ENCODE measurements at regions not wholly inside any gene's neighbourhood (a gene's known extent, or its start where the extent isn't known, plus 50 kb on each side); places are given as distances from the start of the nearest gene placed in this dataset.

DNA sequence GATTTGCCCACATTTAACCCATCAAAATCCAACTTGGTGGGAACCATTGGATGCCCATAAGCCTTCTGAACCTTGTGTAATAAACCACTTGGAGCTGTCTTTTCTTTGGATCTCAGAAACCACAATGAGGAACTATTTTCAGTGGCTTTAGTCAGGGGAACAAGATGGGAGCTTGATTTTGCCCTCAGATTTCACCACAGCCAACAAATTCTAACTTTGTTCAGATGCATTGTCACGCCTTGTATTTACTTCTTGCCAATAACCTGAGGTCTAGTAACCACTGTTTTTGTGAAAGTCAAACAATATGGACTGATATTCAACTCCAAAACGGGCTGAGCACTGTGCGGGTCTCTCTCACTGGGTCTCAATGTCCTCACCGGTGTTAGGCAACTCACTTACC is 508.2 kb downstream of the TNS1 start:
- Histone ChIP-seq H3K4me1 (ENCODE audit: control insufficient read depth, insufficient read depth, low read length) (no peaks in the 10 kb centered on the region), H3K9ac (ENCODE audit: low read length) (no peak overlapping the region), H3K36me3 (ENCODE audit: control insufficient read depth, insufficient read depth, low read length) (no peaks in the 10 kb centered on the region), H3K4me3 (ENCODE audit: low read length) (no peak overlapping the region), H3K27me3 (ENCODE audit: control insufficient read depth, insufficient read depth, low read length) (no peaks in the 10 kb centered on the region), H3K9me3 (ENCODE audit: control insufficient read depth, low read length) (no peaks in the 10 kb centered on the region)

- H3K4me1 ChIP-seq (ENCODE audit: control insufficient read depth, insufficient read depth, low read length) = no peaks in the 10 kb centered on the region
- no peaks in the 10 kb centered on the region for H3K27me3 ChIP-seq (ENCODE audit: control insufficient read depth, insufficient read depth, low read length)
- no peaks in the 10 kb centered on the region for H3K36me3 ChIP-seq (ENCODE audit: control insufficient read depth, insufficient read depth, low read length)
- no peak overlapping the region for H3K9ac ChIP-seq (ENCODE audit: low read length)
- no peak overlapping the region for H3K4me3 ChIP-seq (ENCODE audit: low read length)
- no peaks in the 10 kb centered on the region for H3K9me3 ChIP-seq (ENCODE audit: control insufficient read depth, low read length)
These were observed 511.5 kb downstream of the TNS1 start for GRCh38 chr2:217491271-217491670.

DNA sequence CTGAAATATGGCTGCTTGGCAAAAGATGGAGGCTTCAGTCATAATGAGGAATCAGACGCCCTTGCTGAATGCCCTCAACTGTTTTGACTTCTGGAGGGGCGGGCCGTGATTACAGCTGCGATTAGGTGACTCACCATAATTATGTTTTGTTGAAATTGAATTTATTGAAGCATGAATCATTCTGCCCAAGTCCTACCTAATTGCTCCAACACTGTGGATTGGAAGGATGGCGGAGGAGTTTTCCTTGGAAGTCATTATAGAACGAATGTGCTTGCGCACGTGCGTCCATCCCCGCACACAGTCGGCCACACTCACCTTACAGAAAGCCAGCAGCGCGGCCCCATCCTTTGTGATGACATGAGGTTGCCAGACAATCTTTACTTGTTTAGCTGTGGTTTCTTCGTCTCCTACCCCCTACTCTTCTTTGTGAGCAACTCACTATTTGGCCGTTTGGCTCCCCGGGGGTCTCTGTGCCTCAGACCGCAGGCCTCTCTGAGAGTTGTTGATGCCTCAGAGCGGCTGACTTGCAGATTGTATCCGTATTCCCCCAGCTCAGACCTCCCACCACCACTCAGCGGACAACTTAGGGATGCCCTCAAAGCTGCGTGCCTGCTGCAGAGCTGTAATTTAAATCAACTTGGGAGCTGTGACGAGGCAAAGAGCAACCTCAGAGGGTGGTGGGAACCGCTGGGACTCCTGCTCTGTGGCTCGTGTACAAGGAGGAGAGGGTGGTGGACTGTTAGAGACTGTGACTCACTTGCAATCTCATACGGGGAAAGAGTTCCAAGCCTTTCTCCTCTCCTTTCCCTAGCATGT is 513.4 kb downstream of the TNS1 start:
- Histone ChIP-seq H3K9me3 (ENCODE audit: control insufficient read depth, low read length) (no peaks in the 10 kb centered on the region), H3K36me3 (ENCODE audit: control insufficient read depth, insufficient read depth, low read length) (no peaks in the 10 kb centered on the region), H3K27me3 (ENCODE audit: control insufficient read depth, insufficient read depth, low read length) (no peaks in the 10 kb centered on the region), H3K4me3 (ENCODE audit: low read length) (no peak overlapping the region), H3K4me1 (ENCODE audit: control insufficient read depth, insufficient read depth, low read length) (no peaks in the 10 kb centered on the region), H3K9ac (ENCODE audit: low read length) (no peak overlapping the region)

GRCh38 chr2:217484046-217484445 is 518.7 kb downstream of the TNS1 start:
- H3K9me3 ChIP-seq (ENCODE audit: control insufficient read depth, low read length) = no peaks in the 10 kb centered on the region
- H3K4me1 ChIP-seq (ENCODE audit: control insufficient read depth, insufficient read depth, low read length) = no peaks in the 10 kb centered on the region
- H3K27me3 ChIP-seq (ENCODE audit: control insufficient read depth, insufficient read depth, low read length) = no peaks in the 10 kb centered on the region
- no peak overlapping the region for H3K9ac ChIP-seq (ENCODE audit: low read length)
- H3K36me3 ChIP-seq (ENCODE audit: control insufficient read depth, insufficient read depth, low read length) = no peaks in the 10 kb centered on the region
- H3K4me3 ChIP-seq (ENCODE audit: low read length) = no peak overlapping the region

- Histone ChIP-seq H3K9ac (ENCODE audit: low read length) (no peak overlapping the region), H3K27me3 (ENCODE audit: control insufficient read depth, insufficient read depth, low read length) (no peaks in the 10 kb centered on the region), H3K4me3 (ENCODE audit: low read length) (no peak overlapping the region), H3K4me1 (ENCODE audit: control insufficient read depth, insufficient read depth, low read length) (no peaks in the 10 kb centered on the region), H3K9me3 (ENCODE audit: control insufficient read depth, low read length) (no peaks in the 10 kb centered on the region), H3K36me3 (ENCODE audit: control insufficient read depth, insufficient read depth, low read length) (no peaks in the 10 kb centered on the region)
These were observed 520.6 kb downstream of the TNS1 start for GRCh38 chr2:217482056-217482710.

DNA sequence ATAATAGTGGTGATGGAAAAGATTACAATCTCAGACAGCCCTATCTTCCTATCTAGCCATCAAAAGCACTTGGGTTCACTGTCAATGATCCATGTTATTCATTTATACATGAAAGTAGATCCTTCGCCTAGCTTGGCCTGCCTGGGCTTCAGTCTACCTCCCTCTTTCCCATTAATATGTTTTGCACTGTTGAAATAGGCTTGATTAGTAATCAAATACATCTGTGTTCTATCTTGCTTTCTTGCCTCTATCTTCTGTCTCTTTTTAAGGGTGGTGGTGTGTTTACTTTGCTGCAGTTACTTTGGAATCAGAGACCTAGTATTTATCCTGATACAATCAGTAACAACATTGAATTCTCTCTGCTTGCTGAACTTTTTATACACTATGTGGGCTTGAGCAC is 521.2 kb downstream of the TNS1 start:
- Histone ChIP-seq H3K4me3 (ENCODE audit: low read length) (no peak overlapping the region), H3K27me3 (ENCODE audit: control insufficient read depth, insufficient read depth, low read length) (no peaks in the 10 kb centered on the region), H3K36me3 (ENCODE audit: control insufficient read depth, insufficient read depth, low read length) (no peaks in the 10 kb centered on the region), H3K9ac (ENCODE audit: low read length) (no peak overlapping the region), H3K9me3 (ENCODE audit: control insufficient read depth, low read length) (no peaks in the 10 kb centered on the region), H3K4me1 (ENCODE audit: control insufficient read depth, insufficient read depth, low read length) (no peaks in the 10 kb centered on the region)

GRCh38 chr2:217479566-217479965 is 523.2 kb downstream of the TNS1 start:
- no peak overlapping the region for H3K9ac ChIP-seq (ENCODE audit: low read length)
- no peaks in the 10 kb centered on the region for H3K36me3 ChIP-seq (ENCODE audit: control insufficient read depth, insufficient read depth, low read length)
- H3K9me3 ChIP-seq (ENCODE audit: control insufficient read depth, low read length) = no peaks in the 10 kb centered on the region
- H3K4me3 ChIP-seq (ENCODE audit: low read length) = no peak overlapping the region
- no peaks in the 10 kb centered on the region for H3K27me3 ChIP-seq (ENCODE audit: control insufficient read depth, insufficient read depth, low read length)
- no peaks in the 10 kb centered on the region for H3K4me1 ChIP-seq (ENCODE audit: control insufficient read depth, insufficient read depth, low read length)

DNA sequence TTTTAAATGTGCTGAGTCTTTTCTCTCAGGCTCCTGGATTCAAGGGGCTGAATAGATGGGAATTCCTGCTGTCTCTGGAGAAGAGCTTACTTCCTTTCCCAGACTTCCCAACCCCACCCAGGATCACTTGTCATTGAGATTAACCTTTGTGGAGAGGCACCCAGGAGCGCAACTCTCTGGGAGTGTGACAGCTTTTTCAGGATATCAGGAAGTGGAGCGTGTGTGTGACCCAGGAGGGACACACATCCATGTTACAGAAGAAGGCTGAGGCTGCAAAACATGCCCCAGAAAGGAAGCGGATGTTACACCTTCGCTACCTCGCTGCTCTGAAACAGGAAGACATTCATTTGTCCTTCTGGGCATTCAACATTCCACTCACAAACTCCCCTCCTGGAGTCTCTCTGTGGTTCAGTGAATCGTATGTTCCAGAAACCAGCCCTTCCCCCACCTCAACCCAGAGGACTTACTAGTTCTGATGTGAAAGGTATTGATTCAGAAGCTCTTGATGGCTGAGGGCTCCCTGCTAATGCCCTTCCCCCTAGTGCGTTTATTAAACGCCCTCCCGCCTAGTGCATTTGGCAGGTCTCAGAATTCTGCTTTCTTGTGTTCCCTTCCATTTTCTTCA is 523.9 kb downstream of the TNS1 start:
- H3K27me3 ChIP-seq (ENCODE audit: control insufficient read depth, insufficient read depth, low read length) = no peaks in the 10 kb centered on the region
- no peak overlapping the region for H3K9ac ChIP-seq (ENCODE audit: low read length)
- no peaks in the 10 kb centered on the region for H3K4me1 ChIP-seq (ENCODE audit: control insufficient read depth, insufficient read depth, low read length)

GRCh38 chr2:217477583-217477982 is 525.2 kb downstream of the TNS1 start:
- H3K4me3 ChIP-seq (ENCODE audit: low read length) = no peak overlapping the region
- H3K9me3 ChIP-seq (ENCODE audit: control insufficient read depth, low read length) = no peaks in the 10 kb centered on the region
- no peak overlapping the region for H3K9ac ChIP-seq (ENCODE audit: low read length)
- no peaks in the 10 kb centered on the region for H3K36me3 ChIP-seq (ENCODE audit: control insufficient read depth, insufficient read depth, low read length)
- H3K4me1 ChIP-seq (ENCODE audit: control insufficient read depth, insufficient read depth, low read length) = no peaks in the 10 kb centered on the region
- H3K27me3 ChIP-seq (ENCODE audit: control insufficient read depth, insufficient read depth, low read length) = no peaks in the 10 kb centered on the region

More for the DNA sequence above, 523.9 kb downstream of the TNS1 start:
- Histone ChIP-seq H3K9me3 (ENCODE audit: control insufficient read depth, low read length) (no peaks in the 10 kb centered on the region), H3K4me3 (ENCODE audit: low read length) (no peak overlapping the region), H3K36me3 (ENCODE audit: control insufficient read depth, insufficient read depth, low read length) (no peaks in the 10 kb centered on the region)

DNA sequence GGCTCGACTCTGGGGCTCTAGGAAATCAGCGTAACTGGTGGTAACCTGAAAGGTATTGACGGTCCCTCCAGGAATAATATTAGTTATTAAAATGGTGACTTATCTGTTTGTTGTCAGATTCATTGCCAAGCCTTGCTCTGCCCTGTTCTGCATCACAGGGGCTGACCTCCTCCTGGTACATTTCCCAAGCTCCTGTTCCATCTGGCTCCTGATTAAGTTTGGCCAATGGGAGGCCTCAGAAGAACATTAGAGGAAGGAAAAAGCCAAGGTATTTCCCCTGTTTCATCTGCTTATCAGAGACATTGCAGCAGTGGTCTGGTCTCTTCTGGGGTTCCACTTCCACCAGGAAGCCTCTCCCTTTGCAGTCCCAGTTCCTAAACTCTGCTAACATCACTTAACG is 527.0 kb downstream of the TNS1 start:
- Histone ChIP-seq H3K4me3 (ENCODE audit: low read length) (no peak overlapping the region), H3K27me3 (ENCODE audit: control insufficient read depth, insufficient read depth, low read length) (no peaks in the 10 kb centered on the region), H3K9me3 (ENCODE audit: control insufficient read depth, low read length) (no peaks in the 10 kb centered on the region), H3K9ac (ENCODE audit: low read length) (no peak overlapping the region), H3K4me1 (ENCODE audit: control insufficient read depth, insufficient read depth, low read length) (no peaks in the 10 kb centered on the region), H3K36me3 (ENCODE audit: control insufficient read depth, insufficient read depth, low read length) (no peaks in the 10 kb centered on the region)

GRCh38 chr2:217475101-217475500 is 527.7 kb downstream of the TNS1 start:
- Histone ChIP-seq H3K4me1 (ENCODE audit: control insufficient read depth, insufficient read depth, low read length) (no peaks in the 10 kb centered on the region), H3K9me3 (ENCODE audit: control insufficient read depth, low read length) (no peaks in the 10 kb centered on the region), H3K27me3 (ENCODE audit: control insufficient read depth, insufficient read depth, low read length) (no peaks in the 10 kb centered on the region), H3K9ac (ENCODE audit: low read length) (no peak overlapping the region), H3K36me3 (ENCODE audit: control insufficient read depth, insufficient read depth, low read length) (no peaks in the 10 kb centered on the region), H3K4me3 (ENCODE audit: low read length) (no peak overlapping the region)

DNA sequence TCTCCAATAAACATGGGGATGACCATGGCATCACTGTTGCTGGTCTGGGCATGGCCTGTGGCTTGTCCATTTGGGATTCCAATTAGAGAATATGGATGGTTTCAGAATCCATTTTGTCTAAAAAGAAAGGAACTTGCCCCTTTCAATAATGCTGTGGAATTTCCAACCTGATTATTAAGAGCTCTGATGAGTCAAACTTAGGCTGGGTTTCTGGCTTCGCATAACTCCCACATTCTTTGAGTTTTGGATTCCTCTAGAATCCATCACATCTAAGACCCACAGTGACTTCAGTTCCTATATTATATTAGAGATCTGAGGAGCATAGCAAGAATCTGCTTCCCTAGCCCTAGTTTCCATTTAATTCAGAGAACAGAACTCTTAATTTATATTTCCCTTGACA is 531.5 kb downstream of the TNS1 start:
- Histone ChIP-seq H3K9me3 (ENCODE audit: control insufficient read depth, low read length) (no peaks in the 10 kb centered on the region), H3K36me3 (ENCODE audit: control insufficient read depth, insufficient read depth, low read length) (no peaks in the 10 kb centered on the region), H3K9ac (ENCODE audit: low read length) (no peak overlapping the region), H3K4me3 (ENCODE audit: low read length) (no peak overlapping the region), H3K4me1 (ENCODE audit: control insufficient read depth, insufficient read depth, low read length) (no peaks in the 10 kb centered on the region), H3K27me3 (ENCODE audit: control insufficient read depth, insufficient read depth, low read length) (no peaks in the 10 kb centered on the region)
